H1 (cell line): ENCODE measurements at regions not wholly inside any gene's neighbourhood (a gene's known extent, or its start where the extent isn't known, plus 50 kb on each side); places are given as distances from the start of the nearest gene placed in this dataset.

Source experiments
- CREB1 ChIP-seq: IDR thresholded peaks from 2 replicates; pipeline ENCODE4 v1.6.1; 2012; ENCODE audit warnings: inconsistent platforms
- SUZ12 ChIP-seq: fragments of 200-600 bp; sonication (generic); IDR thresholded peaks from 2 replicates; pipeline ENCODE4 v1.6.1; 2012; ENCODE audit warnings: mild to moderate bottlenecking, inconsistent platforms, low read length, moderate library complexity, mixed read lengths

DNA sequence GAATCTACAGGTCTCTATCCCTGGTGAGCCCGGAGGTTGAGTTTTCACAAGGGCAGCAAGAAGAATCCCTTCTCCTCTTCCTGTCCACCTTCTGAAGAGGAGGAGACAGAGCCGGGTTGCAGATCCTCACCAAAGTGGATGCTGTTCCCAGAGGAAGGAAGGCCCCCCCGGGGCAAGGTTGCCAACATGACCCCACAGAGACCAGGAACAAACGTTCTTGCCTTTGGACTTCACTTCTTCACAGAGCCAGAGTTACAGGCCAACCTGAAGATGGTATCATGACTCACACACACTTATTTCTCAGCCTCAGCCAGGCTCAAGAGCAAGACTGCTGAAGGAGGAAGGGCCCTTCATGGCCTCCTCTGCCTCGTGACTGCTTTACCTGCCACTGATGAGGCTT is 384.3 kb downstream of the CD83 start (continued):
- TF ChIP-seq SUZ12: no peak
- no peak for TF ChIP-seq CREB1
